BJ (cell line): ENCODE measurements at regions not wholly inside any gene's neighbourhood (a gene's known extent, or its start where the extent isn't known, plus 50 kb on each side); places are given as distances from the start of the nearest gene placed in this dataset.

Experiments used
- CTCF ChIA-PET: fragments of 350-600 bp; formaldehyde crosslinking; extraction: SDS; loops from one replicate; lab custom pipeline; 2021; ENCODE audit warnings: antibody characterized with exemption, inconsistent platforms; lab: Yijun Ruan, JAX
- POLR2A ChIA-PET: fragments of 300-600 bp; sonication (Branson Sonifier 250); formaldehyde crosslinking; extraction: SDS; loops from one replicate; lab custom pipeline; 2021; ENCODE audit warnings: antibody characterized with exemption; lab: Charles Lee
- DNase-seq: peaks from one replicate; pipeline ENCODE4 v3.0.0-alpha.2; 2011; ENCODE audit warnings: low read depth
- H3K27me3 ChIP-seq: 2 replicates; pipeline ENCODE4 v1.6.0; 2011; ENCODE audit warnings: low read length; ENCODE audit not compliant: control insufficient read depth, insufficient read depth
- H3K36me3 ChIP-seq: 2 replicates; pipeline ENCODE4 v1.5.1; 2011; ENCODE audit warnings: low read length; ENCODE audit not compliant: control insufficient read depth, insufficient read depth
- H3K4me3 ChIP-seq: 2 replicates; pipeline ENCODE4 v1.5.1; 2011; ENCODE audit warnings: low read depth, mild to moderate bottlenecking, control low read depth, low read length
- TF ChIP-seq, protein P1 (sequence below): IDR thresholded peaks from 2 replicates; pipeline ENCODE4 v1.5.1; 2011; ENCODE audit warnings: low read depth, mild to moderate bottlenecking, control low read depth, inconsistent platforms, low read length, moderate library complexity; ENCODE audit not compliant: insufficient read depth

DNA sequence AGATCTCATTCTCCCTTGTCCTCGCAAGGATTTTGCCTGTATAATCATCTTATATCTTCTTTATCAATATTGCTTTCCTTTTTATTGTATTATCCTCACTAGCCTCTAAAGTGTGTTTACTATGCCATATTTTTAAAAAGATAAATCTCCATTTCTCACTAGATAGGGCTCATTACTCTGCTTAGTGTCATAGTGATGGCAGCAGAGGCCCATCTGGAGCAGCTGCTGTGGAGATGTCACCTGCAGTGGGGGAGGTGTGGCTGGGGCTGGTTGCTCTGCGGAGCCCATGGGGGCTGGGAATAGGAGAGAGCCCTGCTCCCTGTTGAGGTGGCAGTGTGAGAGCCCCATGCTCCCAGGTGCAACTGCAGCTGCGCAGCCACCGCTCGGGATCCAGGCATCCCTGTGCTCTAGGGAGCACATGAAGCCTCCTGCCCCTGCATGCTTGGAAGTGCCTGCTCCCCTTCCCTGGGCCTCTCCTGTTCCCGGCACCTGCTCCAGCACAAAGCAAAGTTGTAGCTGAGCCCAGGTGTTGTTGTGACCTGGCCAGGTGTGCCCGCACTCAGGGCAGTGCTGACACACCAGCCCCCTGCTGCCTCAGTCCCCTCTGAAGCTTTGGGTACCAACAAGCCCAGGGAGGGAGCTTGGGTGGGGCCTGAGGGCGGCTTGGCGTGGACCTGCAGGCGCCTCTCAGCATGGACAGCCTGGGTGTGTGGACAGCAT, 144.6 kb upstream of the MRPS30 start:
- TF ChIP-seq, protein P1, sequence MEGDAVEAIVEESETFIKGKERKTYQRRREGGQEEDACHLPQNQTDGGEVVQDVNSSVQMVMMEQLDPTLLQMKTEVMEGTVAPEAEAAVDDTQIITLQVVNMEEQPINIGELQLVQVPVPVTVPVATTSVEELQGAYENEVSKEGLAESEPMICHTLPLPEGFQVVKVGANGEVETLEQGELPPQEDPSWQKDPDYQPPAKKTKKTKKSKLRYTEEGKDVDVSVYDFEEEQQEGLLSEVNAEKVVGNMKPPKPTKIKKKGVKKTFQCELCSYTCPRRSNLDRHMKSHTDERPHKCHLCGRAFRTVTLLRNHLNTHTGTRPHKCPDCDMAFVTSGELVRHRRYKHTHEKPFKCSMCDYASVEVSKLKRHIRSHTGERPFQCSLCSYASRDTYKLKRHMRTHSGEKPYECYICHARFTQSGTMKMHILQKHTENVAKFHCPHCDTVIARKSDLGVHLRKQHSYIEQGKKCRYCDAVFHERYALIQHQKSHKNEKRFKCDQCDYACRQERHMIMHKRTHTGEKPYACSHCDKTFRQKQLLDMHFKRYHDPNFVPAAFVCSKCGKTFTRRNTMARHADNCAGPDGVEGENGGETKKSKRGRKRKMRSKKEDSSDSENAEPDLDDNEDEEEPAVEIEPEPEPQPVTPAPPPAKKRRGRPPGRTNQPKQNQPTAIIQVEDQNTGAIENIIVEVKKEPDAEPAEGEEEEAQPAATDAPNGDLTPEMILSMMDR = no peak
- H3K27me3 ChIP-seq = no peaks in the 10 kb centered on the region
- ChIA-PET POLR2A (no interaction called here), CTCF (no interaction called here)
- H3K4me3 ChIP-seq = no peak overlapping the region
- no peaks in the 10 kb centered on the region for H3K36me3 ChIP-seq
- no peak for DNase-seq

DNA sequence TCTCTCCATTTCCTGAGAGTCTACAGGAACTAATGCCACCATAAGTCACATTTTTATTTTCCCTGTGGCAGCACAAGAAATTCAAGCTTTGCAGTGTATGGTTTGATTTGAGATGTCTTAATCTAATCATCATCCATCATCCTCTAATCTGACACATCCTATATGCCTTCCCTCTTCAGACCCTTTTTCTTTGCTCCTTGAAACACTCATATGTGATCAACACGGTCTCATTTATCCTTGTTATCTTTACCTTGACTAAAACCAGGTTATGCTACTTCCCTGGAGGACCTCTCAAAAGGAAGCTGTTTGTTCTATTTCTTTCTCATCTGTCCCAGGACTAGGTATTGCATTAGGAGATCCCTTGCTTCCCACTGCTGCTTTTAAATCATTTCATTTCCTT, 146.9 kb upstream of the MRPS30 start:
- Histone ChIP-seq H3K36me3 (no peaks in the 10 kb centered on the region), H3K4me3 (no peak overlapping the region), H3K27me3 (no peaks in the 10 kb centered on the region)
- TF ChIP-seq, protein P1 = no peak
- ChIA-PET POLR2A (no interaction called here), CTCF (no interaction called here)
- no peak for DNase-seq

DNA sequence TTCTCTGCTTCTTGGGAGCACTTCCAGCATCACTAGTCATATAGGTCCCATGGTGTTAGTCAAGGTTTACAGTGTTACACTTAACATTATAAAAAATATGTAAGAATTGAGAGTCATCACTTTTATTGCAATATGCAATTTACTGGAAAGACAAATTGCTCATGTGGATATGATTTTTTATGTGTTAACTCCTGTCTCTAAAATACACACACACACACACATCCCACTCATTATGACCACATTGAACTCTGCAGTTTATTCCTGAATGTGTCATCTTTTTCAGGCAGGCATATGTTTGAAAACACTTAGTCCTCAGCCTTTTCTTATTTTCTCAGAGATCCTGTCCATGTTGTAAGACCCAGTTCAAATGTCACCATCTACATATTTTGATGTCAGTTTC, 148.5 kb upstream of the MRPS30 start:
- Histone ChIP-seq H3K4me3 (no peak overlapping the region), H3K36me3 (no peaks in the 10 kb centered on the region), H3K27me3 (no peaks in the 10 kb centered on the region)
- DNase-seq = no peak
- TF ChIP-seq, protein P1 = no peak
- POLR2A ChIA-PET = no interaction called here
- CTCF ChIA-PET = no interaction called here

DNA sequence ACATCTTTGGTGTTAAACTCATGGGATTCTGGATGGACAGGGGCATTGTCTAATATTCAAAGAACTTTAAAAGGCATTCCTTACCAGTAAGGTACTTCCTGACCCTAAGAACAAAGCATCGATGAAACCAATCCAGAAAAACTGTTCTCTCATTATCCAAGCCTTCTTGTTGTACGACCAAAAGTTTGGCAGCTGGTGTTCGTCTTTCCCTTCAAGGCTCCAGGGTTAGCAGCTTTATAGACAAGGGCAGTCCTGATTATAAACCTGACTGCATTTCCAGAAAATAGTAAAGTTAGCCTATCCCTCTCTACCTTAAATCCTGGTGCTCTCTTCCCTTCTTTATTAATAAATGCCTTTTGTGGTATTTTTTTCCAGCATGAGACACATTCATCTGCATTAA, 149.4 kb upstream of the MRPS30 start:
- ChIA-PET CTCF (no interaction called here), POLR2A (no interaction called here)
- Histone ChIP-seq H3K4me3 (no peak overlapping the region), H3K36me3 (no peaks in the 10 kb centered on the region), H3K27me3 (no peaks in the 10 kb centered on the region)
- DNase-seq = no peak
- TF ChIP-seq, protein P1 = no peak

DNA sequence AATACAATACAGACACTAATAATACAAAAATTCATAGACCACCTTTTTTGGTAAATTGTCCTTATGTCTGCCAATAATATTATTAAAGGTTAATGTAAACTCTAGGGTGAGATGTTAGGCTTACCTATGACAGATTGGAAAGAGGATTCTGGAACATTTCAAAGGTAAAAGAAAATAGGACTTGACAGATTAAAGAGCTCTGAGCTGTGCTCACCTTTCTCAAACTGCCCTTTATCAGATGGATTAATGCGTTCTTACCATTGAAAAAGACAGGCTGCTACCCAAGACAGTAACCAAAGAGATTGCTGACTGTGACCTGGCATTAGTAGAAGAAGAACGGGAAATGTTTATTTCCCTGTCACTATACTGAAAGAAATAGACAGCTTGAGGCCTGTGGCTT, 156.1 kb upstream of the MRPS30 start:
- no peak for DNase-seq
- ChIA-PET CTCF (no interaction called here), POLR2A (no interaction called here)
- Histone ChIP-seq H3K36me3 (no peaks in the 10 kb centered on the region), H3K4me3 (no peak overlapping the region), H3K27me3 (no peaks in the 10 kb centered on the region)
- TF ChIP-seq, protein P1 = no peak
